Bronchial epithelial cell (primary cell): ENCODE measurements at regions not wholly inside any gene's neighbourhood (a gene's known extent, or its start where the extent isn't known, plus 50 kb on each side); places are given as distances from the start of the nearest gene placed in this dataset.
"Not testable (repeated sequence)": the region's sequence is repeated elsewhere in the genome, so short reads cannot be mapped to it uniquely, and the experiment has no call there.

Source experiments
- DNase-seq: peaks from one replicate; pipeline ENCODE4 v3.0.0-alpha.2; 2010; ENCODE audit warnings: low read depth
- FAIRE-seq: peaks from 2 replicates; lab custom pipeline; 2011; peaks lifted over from hg19 to GRCh38; lab: Jason Lieb, UNC
- H3K27me3 ChIP-seq: 2 replicates; pipeline ENCODE4 v1.5.1; 2011; ENCODE audit warnings: low read length; ENCODE audit not compliant: control insufficient read depth, insufficient read depth
- H3K36me3 ChIP-seq: 2 replicates; pipeline ENCODE4 v1.5.1; 2011; ENCODE audit warnings: low read length; ENCODE audit not compliant: control insufficient read depth, insufficient read depth
- H3K4me3 ChIP-seq: 2 replicates; pipeline ENCODE4 v1.5.1; 2011; ENCODE audit warnings: mild to moderate bottlenecking, low read depth, low read length, control low read depth
- CTCF ChIP-seq: IDR thresholded peaks from 2 replicates; pipeline ENCODE4 v1.5.1; 2011; ENCODE audit warnings: mild to moderate bottlenecking, moderate library complexity, low read length, control low read depth, inconsistent platforms; ENCODE audit not compliant: insufficient read depth, severe bottlenecking

DNA sequence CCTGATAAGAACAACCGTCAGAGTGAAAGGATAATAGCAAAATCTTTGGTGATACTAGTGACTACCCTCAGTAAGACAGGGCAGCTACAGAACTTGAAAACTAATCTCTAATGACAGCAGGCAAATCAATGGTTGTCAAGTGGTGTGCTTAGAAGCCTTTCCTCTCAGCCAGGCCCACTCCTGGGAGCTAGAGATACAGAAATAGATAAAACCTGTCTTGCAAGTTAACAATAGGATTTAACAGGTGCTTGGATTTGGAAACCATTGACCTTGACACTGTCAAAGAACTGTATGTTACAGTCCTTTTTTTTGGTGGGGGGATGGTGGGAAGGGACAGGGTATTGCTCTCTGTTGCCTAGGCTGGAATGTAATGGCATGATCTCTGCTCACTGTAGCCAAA is 118.6 kb downstream of the BASP1 start:
- TF ChIP-seq CTCF = no peak
- Histone ChIP-seq H3K36me3 (no peaks in the 10 kb centered on the region), H3K4me3 (no peak overlapping the region), H3K27me3 (no peaks in the 10 kb centered on the region)
- FAIRE-seq = no peak
- DNase-seq = no peak

- H3K4me3 ChIP-seq, FAIRE-seq, H3K27me3 ChIP-seq, H3K36me3 ChIP-seq, DNase-seq: not testable (repeated sequence)
Measured at GRCh38 chr5:17336723-17337122, 119.3 kb downstream of the BASP1 start.

DNA sequence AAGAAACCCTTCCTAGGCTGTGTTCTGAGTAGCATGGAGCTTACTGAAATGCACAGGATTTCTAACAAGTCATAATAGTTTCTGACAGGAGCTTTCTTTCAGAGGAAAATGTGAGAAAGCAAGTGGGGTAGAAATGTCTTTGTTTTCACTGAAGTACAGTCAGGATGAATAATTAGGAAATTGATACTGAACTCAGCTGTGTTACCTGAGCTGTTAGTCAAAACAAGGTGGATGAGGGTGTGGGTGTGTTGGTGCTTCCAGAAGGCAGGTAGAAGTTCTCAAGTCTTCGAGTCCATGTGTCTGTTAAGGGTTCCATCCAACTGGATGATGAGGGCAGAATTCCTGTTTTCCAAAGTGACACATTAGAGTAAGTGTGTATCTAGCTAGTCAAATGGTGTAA is 122.4 kb downstream of the BASP1 start:
- Histone ChIP-seq H3K4me3 (no peak overlapping the region), H3K27me3 (no peaks in the 10 kb centered on the region), H3K36me3 (no peaks in the 10 kb centered on the region)
- no peak for FAIRE-seq
- TF ChIP-seq CTCF = no peak
- DNase-seq = peak; percentile 79

DNA sequence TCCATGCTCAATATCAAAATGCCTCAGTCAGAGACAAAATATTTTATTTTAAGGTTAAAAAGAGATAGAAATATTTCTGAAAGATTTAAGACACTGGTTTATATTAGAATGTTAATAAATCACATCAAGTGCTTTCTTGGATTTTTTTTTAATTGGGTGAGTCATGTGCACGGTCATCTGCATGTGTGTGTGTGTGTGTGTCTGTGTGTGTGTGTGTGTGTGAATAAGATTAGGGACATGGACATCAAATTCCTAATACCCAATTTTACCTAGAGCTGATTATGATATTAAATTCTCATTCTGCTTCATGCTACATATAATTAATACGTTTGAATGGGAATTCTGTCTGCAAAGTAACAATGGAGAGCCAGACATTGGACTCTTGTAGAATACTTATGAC is 122.9 kb downstream of the BASP1 start:
- Histone ChIP-seq H3K36me3 (no peaks in the 10 kb centered on the region), H3K4me3 (no peak overlapping the region), H3K27me3 (no peaks in the 10 kb centered on the region)
- DNase-seq (no peak), FAIRE-seq (no peak)
- no peak for TF ChIP-seq CTCF

DNA sequence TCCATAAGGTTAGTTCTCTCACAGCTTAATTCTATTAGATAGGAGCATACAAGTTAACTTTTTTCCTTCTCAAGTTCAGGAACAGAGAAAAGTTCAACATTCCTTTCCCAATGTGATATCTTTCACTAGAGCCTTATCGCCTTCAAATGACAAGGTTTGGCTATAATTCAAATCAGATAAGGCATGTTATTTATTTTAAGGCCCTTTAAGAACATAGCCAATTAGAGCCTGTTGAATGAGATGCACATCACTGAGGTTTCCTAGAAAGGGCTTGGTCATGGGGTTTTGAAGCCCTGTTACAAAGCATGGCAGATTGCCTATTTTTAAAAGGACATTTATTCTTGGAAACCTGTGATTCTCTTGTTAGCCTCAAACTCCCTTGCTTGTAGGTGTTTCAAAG is 123.4 kb downstream of the BASP1 start:
- no peak for FAIRE-seq
- DNase-seq = no peak
- Histone ChIP-seq H3K27me3 (no peaks in the 10 kb centered on the region), H3K36me3 (no peaks in the 10 kb centered on the region), H3K4me3 (no peak overlapping the region)
- TF ChIP-seq CTCF = no peak

DNA sequence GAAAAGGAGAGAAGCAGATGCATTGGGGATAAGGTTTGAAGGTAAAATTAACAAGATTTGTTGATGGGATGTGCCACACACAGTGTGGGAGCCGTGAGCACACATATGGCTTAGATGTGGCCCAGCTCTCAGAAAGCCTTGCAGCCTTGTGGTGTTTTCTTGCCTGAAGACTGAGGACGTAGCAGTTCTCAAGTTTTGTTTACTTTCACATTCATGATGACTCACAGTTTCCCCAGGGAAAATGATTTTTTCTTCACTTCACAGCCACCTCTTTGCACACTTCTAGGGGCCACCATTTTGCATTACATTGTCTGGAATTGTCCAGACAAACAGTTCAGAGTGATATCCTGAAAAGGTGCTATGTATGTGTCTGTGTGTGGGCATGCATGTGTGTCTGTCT is 126.2 kb downstream of the BASP1 start:
- H3K4me3 ChIP-seq = no peak overlapping the region
- H3K36me3 ChIP-seq = no peaks in the 10 kb centered on the region
- TF ChIP-seq CTCF = no peak
- H3K27me3 ChIP-seq = no peaks in the 10 kb centered on the region
- FAIRE-seq (no peak), DNase-seq (peak; percentile 94)
